ENCODE measurements at regions not wholly inside any gene's neighbourhood (a gene's known extent, or its start where the extent isn't known, plus 50 kb on each side); places are given as distances from the start of the nearest gene placed in this dataset.
A peak's percentile ranks its signal among the peaks of the same experiment; 100 is the strongest.

DNA sequence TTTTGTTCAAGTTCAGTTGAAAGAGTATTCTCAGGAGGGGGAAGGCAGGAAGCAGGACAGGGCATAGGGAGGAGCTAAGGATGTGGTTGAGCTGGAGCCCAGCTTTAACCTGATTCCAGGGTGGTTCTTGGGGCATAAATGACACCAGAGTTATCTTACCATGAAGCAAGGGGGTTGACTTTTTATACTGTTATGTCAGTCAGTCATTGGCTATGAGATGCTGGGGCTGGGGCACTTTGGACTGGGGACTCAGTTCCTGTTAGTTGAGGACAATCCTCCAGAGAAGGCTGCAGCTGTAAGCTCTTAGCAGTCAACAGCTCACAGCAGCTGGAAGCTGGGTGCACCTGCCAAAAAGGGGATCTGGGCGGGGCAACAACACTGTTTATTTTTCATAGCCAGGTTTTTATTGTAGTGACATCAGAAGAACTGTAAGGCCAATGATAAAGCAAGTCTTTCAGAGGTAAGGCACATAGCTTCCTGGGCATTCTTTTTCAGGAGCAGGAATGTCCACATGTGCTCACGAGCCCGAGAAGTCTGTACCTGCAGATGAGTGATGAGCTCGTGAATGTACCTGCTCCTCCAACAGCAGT, 78.5 kb downstream of the MID1IP1 start:
- Mint-ChIP-seq H3K27ac (peak overlapping the region; percentile 45), H3K36me3 (ENCODE audit: low read depth) (no peaks in the 10 kb centered on the region), H3K27me3 (ENCODE audit: low read depth) (no peaks in the 10 kb centered on the region), H3K9me3 (no peaks in the 10 kb centered on the region), H3K4me1 (ENCODE audit: low read depth) (peaks cover 14% of the 10 kb centered on the region), H3K4me3 (no peak overlapping the region)

DNA sequence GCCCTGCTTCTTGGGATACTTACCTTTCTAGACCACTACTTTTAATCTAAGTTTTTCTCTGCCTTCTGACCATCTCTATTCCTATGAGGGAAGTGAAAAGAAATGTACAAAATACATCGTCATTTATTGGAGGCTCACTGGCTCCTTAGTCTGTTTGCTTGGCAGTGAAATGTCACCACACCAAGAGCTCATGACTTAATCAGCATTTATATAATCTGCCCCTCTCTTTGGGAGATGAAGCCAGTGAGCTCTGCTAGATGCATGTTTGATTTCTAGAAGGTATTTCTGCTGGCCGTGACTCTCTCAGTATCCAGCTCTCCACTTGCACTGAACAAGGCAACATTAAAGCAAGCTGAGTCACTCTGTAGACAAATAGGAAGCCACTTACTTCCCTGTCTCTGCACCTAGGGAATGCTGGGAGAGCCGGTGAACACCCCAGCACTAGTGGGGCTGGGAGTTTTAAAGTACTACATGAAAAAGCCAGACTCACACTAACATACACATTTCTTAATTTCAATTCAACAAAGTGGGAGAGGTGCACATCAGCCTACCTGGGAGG, 79.1 kb downstream of the MID1IP1 start:
- Mint-ChIP-seq H3K27me3 (ENCODE audit: low read depth) (no peaks in the 10 kb centered on the region), H3K36me3 (ENCODE audit: low read depth) (no peaks in the 10 kb centered on the region), H3K27ac (no peak overlapping the region), H3K4me3 (no peak overlapping the region), H3K4me1 (ENCODE audit: low read depth) (peaks cover 14% of the 10 kb centered on the region), H3K9me3 (no peaks in the 10 kb centered on the region)

DNA sequence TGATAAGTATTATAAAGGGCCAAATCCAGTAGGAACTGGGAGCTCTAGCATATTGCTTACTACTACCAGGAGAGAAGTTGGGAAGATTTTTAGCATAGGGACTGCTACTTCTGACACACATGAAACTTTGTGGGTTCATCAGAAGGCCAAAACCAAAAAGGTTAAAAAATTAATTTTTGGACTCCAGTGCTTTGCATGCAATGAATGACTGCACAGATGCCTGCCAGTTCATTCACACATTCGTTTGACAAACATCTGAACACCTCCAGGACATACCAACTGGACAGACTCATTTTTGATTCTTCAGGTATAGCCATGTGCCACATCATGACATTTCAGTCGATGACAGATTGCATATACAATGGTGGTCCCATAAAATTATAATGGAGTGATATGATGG, 79.8 kb downstream of the MID1IP1 start:
- Mint-ChIP-seq H3K9me3 (no peaks in the 10 kb centered on the region), H3K27ac (no peak overlapping the region), H3K36me3 (ENCODE audit: low read depth) (no peaks in the 10 kb centered on the region), H3K4me1 (ENCODE audit: low read depth) (peaks cover 14% of the 10 kb centered on the region), H3K27me3 (ENCODE audit: low read depth) (no peaks in the 10 kb centered on the region), H3K4me3 (no peak overlapping the region)

DNA sequence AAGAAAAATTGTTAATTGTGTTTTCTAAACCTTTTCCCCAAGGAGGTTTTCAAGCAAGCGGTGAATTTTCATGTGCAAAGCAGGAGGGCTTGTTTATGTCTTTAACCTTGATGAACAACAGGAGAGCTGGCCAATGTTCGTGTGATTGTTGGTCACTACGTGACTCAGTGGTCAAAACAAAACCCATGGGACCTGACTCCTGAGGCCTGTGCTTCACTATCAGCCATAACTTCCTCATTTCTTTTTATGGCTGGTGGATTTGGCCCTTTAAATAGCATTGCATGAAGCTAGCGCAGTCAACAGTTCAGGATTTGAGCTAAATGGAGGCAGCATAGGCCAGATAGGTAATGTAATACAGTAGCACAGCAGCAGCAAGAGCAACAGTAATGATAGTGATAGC, 80.5 kb downstream of the MID1IP1 start:
- Mint-ChIP-seq H3K4me1 (ENCODE audit: low read depth) (peaks cover 14% of the 10 kb centered on the region), H3K9me3 (no peaks in the 10 kb centered on the region), H3K27me3 (ENCODE audit: low read depth) (no peaks in the 10 kb centered on the region), H3K27ac (no peak overlapping the region), H3K36me3 (ENCODE audit: low read depth) (no peaks in the 10 kb centered on the region), H3K4me3 (no peak overlapping the region)

DNA sequence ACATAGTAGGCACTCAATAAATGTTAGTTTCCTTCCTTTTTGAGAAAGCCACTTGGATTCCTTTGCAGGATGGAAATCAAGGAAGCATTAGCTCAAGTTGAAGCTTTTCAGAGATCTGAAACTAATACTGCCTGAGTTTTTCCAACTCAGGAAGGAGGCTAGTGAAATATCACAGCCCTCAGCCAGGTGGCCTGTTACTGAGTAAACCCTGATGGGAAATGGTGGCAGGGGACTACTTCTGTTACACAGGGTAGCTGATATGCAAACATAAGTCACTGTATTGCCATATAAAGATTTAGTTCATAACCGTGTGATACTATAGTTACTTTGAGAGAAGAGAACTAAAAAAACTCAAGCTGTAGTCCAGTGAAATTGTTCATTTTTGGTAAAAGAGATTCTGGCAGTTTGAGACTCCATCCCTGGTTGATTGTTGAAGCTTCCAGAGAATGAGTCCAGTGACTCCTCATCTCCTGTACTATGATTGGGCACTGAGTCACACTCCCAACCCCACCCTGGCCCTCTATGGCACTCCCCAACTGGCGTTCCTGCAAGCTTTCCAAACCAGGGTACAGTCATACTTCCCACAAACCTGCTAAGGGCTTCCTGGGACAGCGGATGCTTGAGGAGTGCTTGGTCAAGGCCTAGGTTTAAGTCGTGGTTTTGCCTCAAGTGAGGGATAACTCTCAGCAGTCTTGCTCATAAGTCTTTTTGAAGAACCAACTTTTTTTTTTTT, 81.8 kb downstream of the MID1IP1 start:
- Mint-ChIP-seq H3K27ac (no peak overlapping the region), H3K36me3 (ENCODE audit: low read depth) (no peaks in the 10 kb centered on the region), H3K27me3 (ENCODE audit: low read depth) (no peaks in the 10 kb centered on the region), H3K9me3 (no peaks in the 10 kb centered on the region), H3K4me1 (ENCODE audit: low read depth) (peaks cover 14% of the 10 kb centered on the region), H3K4me3 (no peak overlapping the region)

DNA sequence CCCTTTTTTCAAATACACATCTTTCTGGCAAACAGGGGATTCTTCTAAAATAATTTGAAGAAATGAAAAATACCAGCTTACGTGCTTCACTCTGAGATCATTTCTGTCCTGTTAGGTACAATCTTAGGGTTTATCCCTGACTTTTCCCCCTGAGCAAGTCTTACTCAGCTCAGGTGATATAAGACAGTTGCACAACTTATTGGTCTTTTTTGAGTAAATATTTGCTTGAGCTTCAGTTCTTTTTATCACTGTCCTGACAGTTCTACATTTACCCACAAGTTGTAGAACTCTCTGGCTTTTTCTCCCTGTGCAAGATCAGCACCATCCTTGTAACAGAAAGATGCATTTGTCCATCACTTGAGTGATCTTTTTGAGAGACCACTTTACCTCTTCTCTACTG, 84.9 kb downstream of the MID1IP1 start:
- H3K27ac Mint-ChIP-seq: no peak overlapping the region
- no peaks in the 10 kb centered on the region for H3K27me3 Mint-ChIP-seq (ENCODE audit: low read depth)
- no peaks in the 10 kb centered on the region for H3K9me3 Mint-ChIP-seq
- no peak overlapping the region for H3K4me3 Mint-ChIP-seq
- H3K4me1 Mint-ChIP-seq (ENCODE audit: low read depth): no peaks in the 10 kb centered on the region
- no peaks in the 10 kb centered on the region for H3K36me3 Mint-ChIP-seq (ENCODE audit: low read depth)

DNA sequence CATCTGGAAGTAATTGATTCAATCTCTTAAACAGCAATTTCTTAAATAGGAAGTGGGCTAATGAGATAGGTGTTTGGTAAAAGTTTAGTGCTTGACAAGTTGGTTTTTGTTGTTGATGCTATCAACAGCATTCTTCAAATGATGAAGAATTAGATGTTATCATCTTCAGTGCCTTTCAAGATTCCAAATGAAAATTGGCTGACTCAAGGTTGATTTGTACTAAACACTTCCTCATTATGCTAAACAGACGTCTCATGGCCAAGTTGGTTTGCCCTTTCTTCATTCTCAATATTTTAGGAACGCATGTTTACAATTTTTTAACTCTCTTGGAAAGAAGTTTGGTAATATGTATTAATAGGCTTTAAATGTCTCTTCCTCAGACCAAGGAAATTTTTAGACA, 86.0 kb downstream of the MID1IP1 start:
- H3K36me3 Mint-ChIP-seq (ENCODE audit: low read depth): no peaks in the 10 kb centered on the region
- H3K4me3 Mint-ChIP-seq: no peak overlapping the region
- no peaks in the 10 kb centered on the region for H3K27me3 Mint-ChIP-seq (ENCODE audit: low read depth)
- no peaks in the 10 kb centered on the region for H3K9me3 Mint-ChIP-seq
- H3K27ac Mint-ChIP-seq: no peak overlapping the region
- H3K4me1 Mint-ChIP-seq (ENCODE audit: low read depth): peaks cover 8% of the 10 kb centered on the region

DNA sequence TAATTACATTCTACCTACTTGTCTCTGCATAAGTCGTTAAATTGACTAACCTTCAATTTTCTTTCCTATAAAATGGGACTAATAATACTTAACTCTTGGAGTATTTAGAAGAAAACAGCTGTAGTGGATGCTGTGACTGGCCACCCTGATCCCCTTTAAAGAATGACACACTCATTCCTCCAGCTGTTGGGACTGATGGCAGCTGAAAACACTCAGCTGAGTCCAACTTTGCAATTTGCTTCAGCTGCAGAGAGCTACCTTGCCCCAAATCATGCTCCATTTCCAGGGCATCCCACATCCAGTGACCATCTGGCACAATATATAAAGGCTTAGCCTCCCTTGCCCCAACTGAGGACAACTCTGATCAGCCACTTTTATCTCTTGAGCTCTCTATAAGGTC, 89.1 kb downstream of the MID1IP1 start:
- Mint-ChIP-seq H3K27ac (no peak overlapping the region), H3K4me3 (no peak overlapping the region), H3K27me3 (ENCODE audit: low read depth) (no peaks in the 10 kb centered on the region), H3K9me3 (no peaks in the 10 kb centered on the region), H3K36me3 (ENCODE audit: low read depth) (no peaks in the 10 kb centered on the region), H3K4me1 (ENCODE audit: low read depth) (peaks cover 10% of the 10 kb centered on the region)

DNA sequence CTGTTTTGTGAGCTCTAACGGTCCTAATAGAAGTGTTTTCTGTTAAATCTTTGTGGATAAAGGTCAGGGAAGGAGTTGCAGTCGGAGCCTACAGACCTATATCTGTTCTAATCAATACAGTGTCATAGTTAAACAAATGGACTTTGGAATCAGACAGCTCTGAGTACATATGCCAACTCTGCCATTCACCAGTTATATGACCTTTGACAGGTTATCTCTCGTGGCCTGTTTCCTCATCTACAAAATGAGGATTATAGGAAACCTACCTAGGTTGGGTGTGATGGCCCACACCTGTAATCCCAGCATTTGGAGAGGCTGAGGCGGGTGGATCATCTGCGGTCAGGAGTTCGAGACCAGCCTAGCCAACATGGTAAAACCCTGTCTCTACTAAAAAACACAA, 89.7 kb downstream of the MID1IP1 start:
- H3K27me3 Mint-ChIP-seq (ENCODE audit: low read depth): no peaks in the 10 kb centered on the region
- no peak overlapping the region for H3K27ac Mint-ChIP-seq
- no peaks in the 10 kb centered on the region for H3K9me3 Mint-ChIP-seq
- H3K4me3 Mint-ChIP-seq: no peak overlapping the region
- H3K4me1 Mint-ChIP-seq (ENCODE audit: low read depth): peaks cover 10% of the 10 kb centered on the region
- no peaks in the 10 kb centered on the region for H3K36me3 Mint-ChIP-seq (ENCODE audit: low read depth)

DNA sequence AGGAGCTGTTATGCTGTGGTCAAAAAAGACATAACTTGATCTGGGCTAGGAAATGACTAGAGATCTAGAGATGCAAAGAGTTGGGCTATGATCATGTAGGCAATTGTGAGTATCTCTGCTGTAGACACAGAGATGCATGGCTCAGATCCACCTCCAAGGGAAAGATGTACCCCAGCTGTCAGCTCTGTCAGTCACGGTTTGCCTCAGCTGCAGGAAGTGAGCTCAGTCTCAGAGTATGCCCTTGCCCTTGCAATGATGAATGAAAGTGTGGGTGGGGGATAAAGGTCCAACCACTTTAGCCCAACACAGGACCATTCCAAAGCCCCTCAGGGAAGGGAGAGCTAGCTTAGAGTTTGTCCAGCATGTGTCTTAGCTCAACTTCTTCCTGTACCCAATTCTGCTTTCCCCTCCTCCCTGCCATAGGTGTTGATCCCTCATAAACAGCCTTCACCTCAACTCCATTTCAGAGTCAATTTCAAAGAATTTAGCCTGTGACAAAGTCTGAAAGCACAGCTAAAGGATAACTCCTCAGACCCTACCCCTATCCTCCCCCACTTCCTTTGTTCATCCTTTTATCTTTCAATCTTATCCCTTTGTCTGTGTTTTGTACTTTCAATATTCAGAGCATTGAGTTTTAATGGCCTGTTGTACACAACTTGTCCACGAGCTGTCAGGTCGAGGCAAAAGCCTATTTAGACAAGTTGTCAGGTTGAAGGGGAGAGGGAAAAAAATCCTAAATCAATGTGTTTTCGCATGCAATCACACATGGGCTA, 90.6 kb downstream of the MID1IP1 start:
- no peaks in the 10 kb centered on the region for H3K36me3 Mint-ChIP-seq (ENCODE audit: low read depth)
- H3K9me3 Mint-ChIP-seq: no peaks in the 10 kb centered on the region
- H3K4me1 Mint-ChIP-seq (ENCODE audit: low read depth): peaks cover 10% of the 10 kb centered on the region
- H3K4me3 Mint-ChIP-seq: no peak overlapping the region
- no peak overlapping the region for H3K27ac Mint-ChIP-seq
- H3K27me3 Mint-ChIP-seq (ENCODE audit: low read depth): no peaks in the 10 kb centered on the region

DNA sequence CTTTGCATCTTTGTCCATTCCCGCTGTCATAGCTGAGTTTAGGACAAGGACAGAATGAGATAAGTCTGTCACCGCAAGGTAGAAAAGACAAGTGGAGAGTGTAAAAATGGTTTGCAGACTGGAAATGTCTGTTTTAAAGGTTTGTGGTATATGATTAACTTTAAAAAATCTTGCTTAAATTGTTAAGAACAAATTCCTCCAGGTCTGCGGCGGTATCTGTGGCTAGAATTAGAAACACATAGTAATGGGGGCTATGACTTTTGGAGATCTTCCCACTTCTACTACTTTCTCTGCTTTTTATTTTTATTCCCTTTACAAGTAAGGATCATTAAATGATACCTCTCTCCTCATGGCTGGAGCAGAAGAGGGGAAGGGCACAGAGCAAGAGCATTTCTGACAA, 92.2 kb downstream of the MID1IP1 start:
- no peaks in the 10 kb centered on the region for H3K36me3 Mint-ChIP-seq (ENCODE audit: low read depth)
- no peaks in the 10 kb centered on the region for H3K9me3 Mint-ChIP-seq
- no peak overlapping the region for H3K4me3 Mint-ChIP-seq
- H3K4me1 Mint-ChIP-seq (ENCODE audit: low read depth): peaks cover 10% of the 10 kb centered on the region
- H3K27me3 Mint-ChIP-seq (ENCODE audit: low read depth): no peaks in the 10 kb centered on the region
- H3K27ac Mint-ChIP-seq: no peak overlapping the region

DNA sequence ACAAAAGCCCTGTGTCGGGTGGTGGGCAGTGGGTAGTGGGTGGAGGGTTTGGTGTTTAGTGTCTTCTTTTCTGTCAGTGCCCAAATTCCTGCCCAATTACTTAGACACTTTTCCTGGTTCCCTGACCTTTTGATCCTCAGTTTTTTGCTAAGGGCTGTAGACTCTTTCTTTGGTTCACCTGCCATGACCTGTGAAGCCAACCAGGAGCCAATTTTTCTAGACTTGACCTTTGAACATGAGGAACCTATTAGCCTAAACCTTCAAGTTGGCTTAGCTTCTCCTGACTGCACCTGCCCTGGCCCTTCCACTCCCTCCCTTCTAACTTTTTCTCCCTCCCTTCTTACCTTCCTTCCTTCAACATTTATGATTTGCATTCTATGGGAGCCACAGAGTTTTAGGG, 94.5 kb downstream of the MID1IP1 start:
- Mint-ChIP-seq H3K27ac (peak overlapping the region; percentile 38), H3K4me3 (no peak overlapping the region), H3K36me3 (ENCODE audit: low read depth) (no peaks in the 10 kb centered on the region), H3K4me1 (ENCODE audit: low read depth) (peaks cover 10% of the 10 kb centered on the region), H3K27me3 (ENCODE audit: low read depth) (no peaks in the 10 kb centered on the region), H3K9me3 (no peaks in the 10 kb centered on the region)

DNA sequence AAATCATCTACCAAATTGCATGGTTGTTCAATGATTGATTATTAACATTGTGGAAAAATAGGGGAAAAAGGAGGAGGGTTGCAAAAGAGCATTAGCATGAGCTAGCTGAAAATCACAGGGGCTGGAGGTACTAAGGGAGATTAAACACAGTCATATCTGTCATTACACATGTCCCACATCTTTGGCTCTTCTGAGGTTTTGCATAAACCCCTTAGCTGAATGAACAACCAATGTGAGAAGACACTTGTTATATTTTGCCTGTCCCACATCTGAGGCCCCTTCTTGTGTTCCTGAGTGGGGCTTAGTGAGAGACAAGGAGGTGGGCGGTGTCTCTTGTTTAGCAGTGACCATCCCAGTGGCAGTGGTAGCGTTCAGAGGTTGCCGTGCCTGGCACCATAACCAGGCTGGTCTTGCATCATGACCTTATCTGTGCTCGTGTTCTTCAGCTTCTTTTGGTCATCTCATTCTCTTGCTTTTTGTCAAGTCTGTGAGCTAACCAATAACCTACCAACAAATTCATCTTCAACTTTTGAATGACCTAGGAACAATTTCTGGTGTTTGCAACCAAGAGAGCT, 95.6 kb downstream of the MID1IP1 start:
- H3K9me3 Mint-ChIP-seq: no peaks in the 10 kb centered on the region
- no peak overlapping the region for H3K27ac Mint-ChIP-seq
- H3K36me3 Mint-ChIP-seq (ENCODE audit: low read depth): no peaks in the 10 kb centered on the region
- H3K27me3 Mint-ChIP-seq (ENCODE audit: low read depth): no peaks in the 10 kb centered on the region
- H3K4me3 Mint-ChIP-seq: no peak overlapping the region
- H3K4me1 Mint-ChIP-seq (ENCODE audit: low read depth): peaks cover 6% of the 10 kb centered on the region

DNA sequence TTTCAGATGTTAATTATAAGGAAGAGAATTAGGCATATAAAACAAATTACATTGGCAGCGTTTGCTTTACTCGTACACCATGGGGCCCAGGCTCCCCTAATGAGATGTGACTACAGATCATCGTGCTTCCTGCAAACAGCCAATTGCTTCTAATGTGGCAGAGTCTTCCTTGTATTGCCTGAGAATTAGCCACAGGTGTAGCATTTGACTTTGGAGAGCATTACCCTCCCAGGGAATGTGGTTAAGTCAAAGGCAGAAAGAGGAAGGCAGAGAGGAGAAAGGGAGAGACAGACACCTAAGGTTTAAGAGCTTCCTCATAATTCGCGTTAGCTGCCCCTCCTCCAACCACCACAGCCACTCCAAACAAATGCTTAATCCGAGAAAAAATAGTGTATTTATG, 97.0 kb downstream of the MID1IP1 start:
- Mint-ChIP-seq H3K4me3 (no peak overlapping the region), H3K27ac (no peak overlapping the region), H3K9me3 (no peaks in the 10 kb centered on the region), H3K27me3 (ENCODE audit: low read depth) (no peaks in the 10 kb centered on the region), H3K36me3 (ENCODE audit: low read depth) (no peaks in the 10 kb centered on the region), H3K4me1 (ENCODE audit: low read depth) (no peaks in the 10 kb centered on the region)
